ENCODE measurements at regions not wholly inside any gene's neighbourhood (a gene's known extent, or its start where the extent isn't known, plus 50 kb on each side); places are given as distances from the start of the nearest gene placed in this dataset.
"Not testable (repeated sequence)": the region's sequence is repeated elsewhere in the genome, so short reads cannot be mapped to it uniquely, and the experiment has no call there.

- DNase-seq (ENCODE audit: low spot score), result no peak
Observed at GRCh38 chrX:9271789-9272525, 192.9 kb upstream of the TBL1X start.

- no peak for DNase-seq (ENCODE audit: low spot score)
Observed at GRCh38 chrX:9273744-9274143, 191.1 kb upstream of the TBL1X start.

GRCh38 chrX:9278475-9279233, 186.2 kb upstream of the TBL1X start:
- DNase-seq (ENCODE audit: low spot score), result no peak

GRCh38 chrX:9279234-9279544, 185.7 kb upstream of the TBL1X start:
- no peak for DNase-seq (ENCODE audit: low spot score)

- no peak for DNase-seq (ENCODE audit: low spot score)
Observed at GRCh38 chrX:9280831-9281230, 184.0 kb upstream of the TBL1X start.

- DNase-seq (ENCODE audit: low spot score), result no peak
Observed at GRCh38 chrX:9282325-9282724, 182.5 kb upstream of the TBL1X start.

GRCh38 chrX:9285342-9285771, 179.5 kb upstream of the TBL1X start:
- DNase-seq (ENCODE audit: low spot score), result no peak

GRCh38 chrX:9286234-9286633, 178.6 kb upstream of the TBL1X start:
- DNase-seq (ENCODE audit: low spot score), result no peak

GRCh38 chrX:9291629-9292028, 173.2 kb upstream of the TBL1X start:
- DNase-seq (ENCODE audit: low spot score), result no peak

GRCh38 chrX:9293051-9293496, 171.8 kb upstream of the TBL1X start:
- DNase-seq (ENCODE audit: low spot score), result no peak

- DNase-seq (ENCODE audit: low spot score), result no peak
Observed at GRCh38 chrX:9293903-9294302, 171.0 kb upstream of the TBL1X start.

GRCh38 chrX:9295551-9295950, 169.3 kb upstream of the TBL1X start:
- DNase-seq (ENCODE audit: low spot score), result no peak

GRCh38 chrX:9298221-9298620, 166.6 kb upstream of the TBL1X start:
- no peak for DNase-seq (ENCODE audit: low spot score)

- not testable (repeated sequence) for DNase-seq (ENCODE audit: low spot score)
Observed at GRCh38 chrX:9299681-9300080, 165.2 kb upstream of the TBL1X start.

- DNase-seq (ENCODE audit: low spot score), result no peak
Observed at GRCh38 chrX:9301836-9302235, 163.0 kb upstream of the TBL1X start.

GRCh38 chrX:9302381-9302780, 162.5 kb upstream of the TBL1X start:
- DNase-seq (ENCODE audit: low spot score), result no peak

GRCh38 chrX:9308426-9308825, 156.4 kb upstream of the TBL1X start:
- DNase-seq (ENCODE audit: low spot score), result no peak

- no peak for DNase-seq (ENCODE audit: low spot score)
Observed at GRCh38 chrX:9310616-9311015, 154.2 kb upstream of the TBL1X start.

- no peak for DNase-seq (ENCODE audit: low spot score)
Observed at GRCh38 chrX:9311421-9312160, 153.3 kb upstream of the TBL1X start.

GRCh38 chrX:9312922-9313867, 151.7 kb upstream of the TBL1X start:
- DNase-seq (ENCODE audit: low spot score), result no peak

- no peak for DNase-seq (ENCODE audit: low spot score)
Observed at GRCh38 chrX:9315086-9315485, 149.8 kb upstream of the TBL1X start.

GRCh38 chrX:9316096-9316495, 148.8 kb upstream of the TBL1X start:
- no peak for DNase-seq (ENCODE audit: low spot score)

Measured in HuH-7.5 (cell line).